ENCODE measurements at regions not wholly inside any gene's neighbourhood (a gene's known extent, or its start where the extent isn't known, plus 50 kb on each side); places are given as distances from the start of the nearest gene placed in this dataset.

DNA sequence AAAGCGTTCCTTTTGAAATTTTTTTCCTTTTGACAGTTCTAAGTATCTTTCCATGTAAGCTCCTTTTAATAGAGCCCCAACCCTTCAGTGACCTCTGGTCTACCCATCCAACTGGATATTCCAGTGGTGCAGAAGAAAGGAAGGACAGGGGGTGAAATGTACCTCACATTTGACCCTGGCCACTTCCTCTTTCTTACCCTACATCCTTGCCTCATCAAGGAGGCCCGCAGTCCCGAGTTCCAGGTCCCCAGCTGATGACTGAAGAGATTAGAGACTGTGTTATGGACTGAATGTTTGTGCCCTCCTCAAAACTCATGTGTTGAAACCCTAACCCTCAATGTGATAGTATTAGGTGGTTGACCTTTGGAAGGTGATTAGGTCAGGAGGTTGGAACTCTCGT lies 158.1 kb downstream of the RBM43 start:
- Histone ChIP-seq H3K4me1 (ENCODE audit: control insufficient read depth in 5 of 5, insufficient read depth in 5 of 5, low read length in 5 of 5) (peaks cover 0 to 9% (median 0%) of the 10 kb centered on the region in 5 donors), H3K27ac (ENCODE audit: low read depth in 1 of 2, low read length in 1 of 2) (no peak overlapping the region), H3K9me3 (ENCODE audit: control insufficient read depth in 4 of 4, insufficient read depth in 3 of 4, low read length in 3 of 4) (peaks cover 0 to 4% (median 0%) of the 10 kb centered on the region in 4 donors), H3K27me3 (ENCODE audit: control insufficient read depth in 3 of 3, insufficient read depth in 3 of 3, low read length in 2 of 3) (no peaks in the 10 kb centered on the region), H3K4me3 (no peak overlapping the region), H3K9ac (ENCODE audit: insufficient read depth in 1 of 2, low read length in 2 of 2) (no peak overlapping the region), H3K36me3 (ENCODE audit: control insufficient read depth in 4 of 4, insufficient read depth in 4 of 4, low read length in 4 of 4) (no peaks in the 10 kb centered on the region)
- DNase-seq (no peak), ATAC-seq (ENCODE audit: insufficient read depth, low FRiP score) (no peak)
- WGBS, 2 donors, result 84 to 93% methylated on average over 4 of the region's 4 CpGs
- no peak for TF ChIP-seq CTCF (IDR thresholded peaks at IDR 0.05; ENCODE audit: control extremely low read depth, extremely low read depth)

DNA sequence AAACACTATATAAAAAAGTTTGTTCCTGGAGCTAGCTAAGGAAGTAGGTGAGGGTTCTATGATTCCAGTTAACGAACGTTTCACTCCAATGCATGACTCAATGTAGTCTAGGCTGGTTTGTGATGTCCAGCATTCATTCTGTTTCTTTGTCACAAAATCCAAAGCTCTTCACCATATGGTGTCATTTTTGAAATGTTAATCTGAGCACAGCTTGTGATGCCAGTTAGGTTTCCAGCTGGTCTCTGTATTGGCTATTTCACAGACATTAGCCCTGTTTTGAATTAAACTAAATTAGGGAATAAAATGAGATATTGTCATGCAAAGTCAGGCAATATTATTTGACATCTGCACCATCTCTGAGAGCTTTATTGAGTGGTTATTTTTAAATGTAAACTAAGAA lies 159.4 kb downstream of the RBM43 start:
- peak in 1 of 3 donors; percentile 16 for DNase-seq
- no peak overlapping the region for H3K9ac ChIP-seq (ENCODE audit: insufficient read depth in 1 of 2, low read length in 2 of 2)
- no peak for TF ChIP-seq CTCF (IDR thresholded peaks at IDR 0.05; ENCODE audit: control extremely low read depth, extremely low read depth)
- no peaks in the 10 kb centered on the region for H3K27me3 ChIP-seq (ENCODE audit: control insufficient read depth in 3 of 3, insufficient read depth in 3 of 3, low read length in 2 of 3)
- no peaks in the 10 kb centered on the region for H3K36me3 ChIP-seq (ENCODE audit: control insufficient read depth in 4 of 4, insufficient read depth in 4 of 4, low read length in 4 of 4)
- 72 to 81% methylated on average over 2 of the region's 2 CpGs for WGBS, 2 donors
- H3K9me3 ChIP-seq (ENCODE audit: control insufficient read depth in 4 of 4, insufficient read depth in 3 of 4, low read length in 3 of 4), result peaks cover 0 to 4% (median 0%) of the 10 kb centered on the region in 4 donors
- H3K27ac ChIP-seq (ENCODE audit: low read depth in 1 of 2, low read length in 1 of 2), result no peak overlapping the region
- ATAC-seq (ENCODE audit: insufficient read depth, low FRiP score), result no peak
- H3K4me3 ChIP-seq, result no peak overlapping the region
- H3K4me1 ChIP-seq (ENCODE audit: control insufficient read depth in 5 of 5, insufficient read depth in 5 of 5, low read length in 5 of 5), result peaks cover 0 to 22% (median 0%) of the 10 kb centered on the region in 5 donors

GRCh38 chr2:151098841-151099240 lies 162.8 kb downstream of the RBM43 start:
- Histone ChIP-seq H3K4me3 (no peak overlapping the region), H3K36me3 (ENCODE audit: control insufficient read depth in 4 of 4, insufficient read depth in 4 of 4, low read length in 4 of 4) (no peaks in the 10 kb centered on the region), H3K27ac (ENCODE audit: low read depth in 1 of 2, low read length in 1 of 2) (no peak overlapping the region), H3K9me3 (ENCODE audit: control insufficient read depth in 4 of 4, insufficient read depth in 3 of 4, low read length in 3 of 4) (no peaks in the 10 kb centered on the region), H3K27me3 (ENCODE audit: control insufficient read depth in 3 of 3, insufficient read depth in 3 of 3, low read length in 2 of 3) (no peaks in the 10 kb centered on the region), H3K4me1 (ENCODE audit: control insufficient read depth in 5 of 5, insufficient read depth in 5 of 5, low read length in 5 of 5) (peaks cover 0 to 48% (median 0%) of the 10 kb centered on the region in 5 donors), H3K9ac (ENCODE audit: insufficient read depth in 1 of 2, low read length in 2 of 2) (no peak overlapping the region)
- TF ChIP-seq CTCF (IDR thresholded peaks at IDR 0.05; ENCODE audit: control extremely low read depth, extremely low read depth), result no peak
- ATAC-seq (ENCODE audit: insufficient read depth, low FRiP score) (no peak), DNase-seq (peak in 1 of 3 donors; percentile 18)

GRCh38 chr2:151097895-151098294 lies 163.8 kb downstream of the RBM43 start:
- Histone ChIP-seq H3K27me3 (ENCODE audit: control insufficient read depth in 3 of 3, insufficient read depth in 3 of 3, low read length in 2 of 3) (no peaks in the 10 kb centered on the region), H3K36me3 (ENCODE audit: control insufficient read depth in 4 of 4, insufficient read depth in 4 of 4, low read length in 4 of 4) (no peaks in the 10 kb centered on the region), H3K9me3 (ENCODE audit: control insufficient read depth in 4 of 4, insufficient read depth in 3 of 4, low read length in 3 of 4) (no peaks in the 10 kb centered on the region), H3K4me1 (ENCODE audit: control insufficient read depth in 5 of 5, insufficient read depth in 5 of 5, low read length in 5 of 5) (peaks cover 0 to 47% (median 0%) of the 10 kb centered on the region in 5 donors), H3K27ac (ENCODE audit: low read depth in 1 of 2, low read length in 1 of 2) (no peak overlapping the region), H3K9ac (ENCODE audit: insufficient read depth in 1 of 2, low read length in 2 of 2) (no peak overlapping the region), H3K4me3 (no peak overlapping the region)
- TF ChIP-seq CTCF (IDR thresholded peaks at IDR 0.05; ENCODE audit: control extremely low read depth, extremely low read depth), result no peak
- no peak for ATAC-seq (ENCODE audit: insufficient read depth, low FRiP score)
- DNase-seq, result peak in 1 of 3 donors; percentile 40
- 79 to 85% methylated on average over 4 of the region's 4 CpGs for WGBS, 2 donors

Measured in lung (tissue), 11 donors.